Kidney epithelial cell (primary cell): ENCODE measurements at regions not wholly inside any gene's neighbourhood (a gene's known extent, or its start where the extent isn't known, plus 50 kb on each side); places are given as distances from the start of the nearest gene placed in this dataset.

ENCODE experiments used
- DNase-seq: peaks from one replicate; pipeline ENCODE4 v3.0.0-alpha.2; 2010; ENCODE audit warnings: low read depth
- H3K27me3 ChIP-seq: 2 replicates; pipeline ENCODE4 v1.6.0; 2011; ENCODE audit warnings: low read length; ENCODE audit not compliant: control insufficient read depth, insufficient read depth
- H3K36me3 ChIP-seq: 2 replicates; pipeline ENCODE4 v1.5.1; 2011; ENCODE audit warnings: low read length; ENCODE audit not compliant: control insufficient read depth, insufficient read depth
- H3K4me3 ChIP-seq: 2 replicates; pipeline ENCODE4 v1.5.1; 2011; ENCODE audit warnings: low read depth, mild to moderate bottlenecking, control low read depth, low read length
- CTCF ChIP-seq: IDR thresholded peaks from 2 replicates; pipeline ENCODE4 v1.5.1; 2011; ENCODE audit warnings: mild to moderate bottlenecking, moderate library complexity, low read length, control low read depth, inconsistent platforms; ENCODE audit not compliant: insufficient read depth, poor library complexity, severe bottlenecking

GRCh38 chr20:57024849-57025248 is 241.6 kb downstream of the BMP7 start:
- no peak for DNase-seq
- Histone ChIP-seq H3K27me3 (no peaks in the 10 kb centered on the region), H3K4me3 (no peak overlapping the region), H3K36me3 (no peaks in the 10 kb centered on the region)
- TF ChIP-seq CTCF = no peak

GRCh38 chr20:57025261-57025660 is 241.2 kb downstream of the BMP7 start:
- Histone ChIP-seq H3K4me3 (no peak overlapping the region), H3K27me3 (no peaks in the 10 kb centered on the region), H3K36me3 (no peaks in the 10 kb centered on the region)
- TF ChIP-seq CTCF = no peak
- no peak for DNase-seq

GRCh38 chr20:57025666-57026224 is 240.7 kb downstream of the BMP7 start:
- H3K27me3 ChIP-seq = no peaks in the 10 kb centered on the region
- no peak overlapping the region for H3K4me3 ChIP-seq
- TF ChIP-seq CTCF = no peak
- H3K36me3 ChIP-seq = no peaks in the 10 kb centered on the region
- no peak for DNase-seq

GRCh38 chr20:57027777-57028176 is 238.7 kb downstream of the BMP7 start:
- H3K4me3 ChIP-seq = no peak overlapping the region
- no peak for DNase-seq
- no peak for TF ChIP-seq CTCF
- no peaks in the 10 kb centered on the region for H3K27me3 ChIP-seq
- no peaks in the 10 kb centered on the region for H3K36me3 ChIP-seq

- Histone ChIP-seq H3K27me3 (no peaks in the 10 kb centered on the region), H3K36me3 (no peaks in the 10 kb centered on the region), H3K4me3 (no peak overlapping the region)
- no peak for DNase-seq
- TF ChIP-seq CTCF = no peak
Measured at GRCh38 chr20:57030611-57031600, 235.5 kb downstream of the BMP7 start.
